Naive thymus-derived CD8-positive, alpha-beta T cell (primary cell): ENCODE measurements at regions not wholly inside any gene's neighbourhood (a gene's known extent, or its start where the extent isn't known, plus 50 kb on each side); places are given as distances from the start of the nearest gene placed in this dataset.
"Not testable (repeated sequence)": the region's sequence is repeated elsewhere in the genome, so short reads cannot be mapped to it uniquely, and the experiment has no call there.

Experiments used
- ATAC-seq, 2 donors: fragments of 150-1000 bp; cut with Tn5 transposase in 1 of 2; sonication (Bioruptor Pico), chemical (Tn5 transposase) in 1 of 2; 1 replicate in 1 of 2; 2 replicates in 1 of 2; pipeline ENCODE4 v1.10.0; 2021; ENCODE audit warnings: mild to moderate bottlenecking in 2 of 2, moderate library complexity in 2 of 2
- POLR2A ChIA-PET: fragments of 350-600 bp; sonication (Branson Sonifier 250); formaldehyde crosslinking; loops from one replicate; lab custom pipeline; 2021; ENCODE audit warnings: antibody characterized with exemption; lab: Charles Lee
- DNase-seq, 10 donors: peaks; one replicate each; pipeline versions ENCODE4 v3.0.0 to v3.0.0-alpha.2; 2020 to 2022
- H3K27ac Mint-ChIP-seq, 10 donors: one replicate each; pipeline ENCODE4 v1.8.0; 2020 to 2022; ENCODE audit warnings: mild to moderate bottlenecking in 10 of 10, mixed read lengths in 10 of 10, moderate library complexity in 4 of 10, inconsistent platforms in 1 of 10
- H3K27me3 Mint-ChIP-seq, 5 donors: one replicate each; pipeline ENCODE4 v1.8.0; 2021 to 2022; ENCODE audit warnings: mixed read lengths in 5 of 5
- H3K36me3 Mint-ChIP-seq, 3 donors: one replicate each; pipeline ENCODE4 v1.8.0; 2020 to 2022; ENCODE audit warnings: mixed read lengths in 3 of 3, mild to moderate bottlenecking in 2 of 3, inconsistent platforms in 1 of 3
- H3K4me1 Mint-ChIP-seq, 4 donors: one replicate each; pipeline ENCODE4 v1.8.0; 2021 to 2022; ENCODE audit warnings: mixed read lengths in 4 of 4
- H3K4me3 Mint-ChIP-seq, 10 donors: one replicate each; pipeline ENCODE4 v1.8.0; 2020 to 2022; ENCODE audit warnings: mild to moderate bottlenecking in 10 of 10, mixed read lengths in 10 of 10, moderate library complexity in 6 of 10, inconsistent platforms in 1 of 10
- H3K9me3 Mint-ChIP-seq, 9 donors: one replicate each; pipeline ENCODE4 v1.8.0; 2020 to 2022; ENCODE audit warnings: mixed read lengths in 9 of 9, mild to moderate bottlenecking in 3 of 9, inconsistent platforms in 1 of 9, moderate library complexity in 1 of 9

- Mint-ChIP-seq H3K27me3 (peaks cover 6 to 32% (median 11%) of the 10 kb centered on the region in 5 donors), H3K9me3 (peaks cover 0 to 9% (median 0%) of the 10 kb centered on the region in 9 donors), H3K4me1 (no peaks in the 10 kb centered on the region), H3K27ac (no peak overlapping the region), H3K36me3 (no peaks in the 10 kb centered on the region), H3K4me3 (no peak overlapping the region)
- POLR2A ChIA-PET = no interaction called here
- DNase-seq (no peak), ATAC-seq (no peak)
These were observed 204.9 kb upstream of the RASGRP1 start for GRCh38 chr15:38769492-38769891.

- POLR2A ChIA-PET, ATAC-seq, H3K36me3 Mint-ChIP-seq, H3K4me3 Mint-ChIP-seq, H3K27ac Mint-ChIP-seq, H3K4me1 Mint-ChIP-seq, DNase-seq: not testable (repeated sequence)
- peaks cover 10 to 45% (median 22%) of the 10 kb centered on the region in 5 donors for H3K27me3 Mint-ChIP-seq
- peaks cover 0 to 19% (median 9%) of the 10 kb centered on the region in 9 donors for H3K9me3 Mint-ChIP-seq
These were observed 209.5 kb upstream of the RASGRP1 start for GRCh38 chr15:38774076-38774475.

GRCh38 chr15:38781196-38781595 is 216.6 kb upstream of the RASGRP1 start:
- H3K4me3 Mint-ChIP-seq = no peak overlapping the region
- ATAC-seq (no peak), DNase-seq (no peak)
- no peak overlapping the region for H3K27ac Mint-ChIP-seq
- POLR2A ChIA-PET = no interaction called here
- peaks cover 19 to 50% (median 41%) of the 10 kb centered on the region in 5 donors for H3K27me3 Mint-ChIP-seq
- H3K4me1 Mint-ChIP-seq = no peaks in the 10 kb centered on the region
- peaks cover 0 to 3% (median 2%) of the 10 kb centered on the region in 3 donors for H3K36me3 Mint-ChIP-seq
- peaks cover 0 to 8% (median 1%) of the 10 kb centered on the region in 9 donors for H3K9me3 Mint-ChIP-seq

- H3K4me1 Mint-ChIP-seq = no peaks in the 10 kb centered on the region
- peaks cover 0 to 3% (median 2%) of the 10 kb centered on the region in 3 donors for H3K36me3 Mint-ChIP-seq
- H3K27ac Mint-ChIP-seq = no peak overlapping the region
- ATAC-seq (no peak), DNase-seq (no peak)
- POLR2A ChIA-PET = no interaction called here
- H3K4me3 Mint-ChIP-seq = no peak overlapping the region
- peaks cover 0 to 8% (median 0%) of the 10 kb centered on the region in 9 donors for H3K9me3 Mint-ChIP-seq
- H3K27me3 Mint-ChIP-seq = peaks cover 18 to 40% (median 35%) of the 10 kb centered on the region in 5 donors
These were observed 217.5 kb upstream of the RASGRP1 start for GRCh38 chr15:38782156-38782555.

GRCh38 chr15:38788918-38789317 is 224.3 kb upstream of the RASGRP1 start:
- H3K4me3 Mint-ChIP-seq = no peak overlapping the region
- H3K9me3 Mint-ChIP-seq = peaks cover 0 to 12% (median 0%) of the 10 kb centered on the region in 9 donors
- peaks cover 0 to 3% (median 0%) of the 10 kb centered on the region in 3 donors for H3K36me3 Mint-ChIP-seq
- ATAC-seq (no peak), DNase-seq (no peak)
- POLR2A ChIA-PET = no interaction called here
- no peak overlapping the region for H3K27ac Mint-ChIP-seq
- H3K4me1 Mint-ChIP-seq = no peaks in the 10 kb centered on the region
- peaks cover 0 to 8% (median 0%) of the 10 kb centered on the region in 5 donors for H3K27me3 Mint-ChIP-seq

- POLR2A ChIA-PET = no interaction called here
- peaks cover 0 to 1% (median 0%) of the 10 kb centered on the region in 3 donors for H3K36me3 Mint-ChIP-seq
- ATAC-seq (no peak), DNase-seq (no peak)
- H3K27ac Mint-ChIP-seq = no peak overlapping the region
- peaks cover 0 to 10% (median 0%) of the 10 kb centered on the region in 9 donors for H3K9me3 Mint-ChIP-seq
- peaks cover 2 to 8% (median 3%) of the 10 kb centered on the region in 5 donors for H3K27me3 Mint-ChIP-seq
- no peak overlapping the region for H3K4me3 Mint-ChIP-seq
- H3K4me1 Mint-ChIP-seq = no peaks in the 10 kb centered on the region
These were observed 225.0 kb upstream of the RASGRP1 start for GRCh38 chr15:38789566-38789965.

GRCh38 chr15:38793206-38793810 is 228.7 kb upstream of the RASGRP1 start:
- POLR2A ChIA-PET = no interaction called here
- Mint-ChIP-seq H3K27ac (no peak overlapping the region), H3K36me3 (no peaks in the 10 kb centered on the region), H3K9me3 (peaks cover 0 to 5% (median 0%) of the 10 kb centered on the region in 9 donors), H3K4me3 (no peak overlapping the region), H3K4me1 (no peaks in the 10 kb centered on the region), H3K27me3 (peaks cover 10 to 17% (median 11%) of the 10 kb centered on the region in 5 donors)
- ATAC-seq (no peak), DNase-seq (no peak)

GRCh38 chr15:38795471-38796245 is 231.0 kb upstream of the RASGRP1 start:
- ATAC-seq = no peak
- H3K27me3 Mint-ChIP-seq = peaks cover 17 to 34% (median 19%) of the 10 kb centered on the region in 5 donors
- POLR2A ChIA-PET = no interaction called here
- peaks cover 0 to 18% (median 2%) of the 10 kb centered on the region in 9 donors for H3K9me3 Mint-ChIP-seq
- no peak for DNase-seq
- no peaks in the 10 kb centered on the region for H3K4me1 Mint-ChIP-seq
- no peaks in the 10 kb centered on the region for H3K36me3 Mint-ChIP-seq
- no peak overlapping the region for H3K4me3 Mint-ChIP-seq
- no peak overlapping the region for H3K27ac Mint-ChIP-seq

- no peaks in the 10 kb centered on the region for H3K36me3 Mint-ChIP-seq
- H3K27me3 Mint-ChIP-seq = peaks cover 19 to 44% (median 23%) of the 10 kb centered on the region in 5 donors
- DNase-seq = no peak
- H3K27ac Mint-ChIP-seq = no peak overlapping the region
- H3K4me1 Mint-ChIP-seq = no peaks in the 10 kb centered on the region
- POLR2A ChIA-PET = no interaction called here
- no peak overlapping the region for H3K4me3 Mint-ChIP-seq
- peaks cover 0 to 18% (median 2%) of the 10 kb centered on the region in 9 donors for H3K9me3 Mint-ChIP-seq
- no peak for ATAC-seq
These were observed 232.0 kb upstream of the RASGRP1 start for GRCh38 chr15:38796589-38796988.

- H3K9me3 Mint-ChIP-seq = peaks cover 0 to 18% (median 2%) of the 10 kb centered on the region in 9 donors
- H3K4me1 Mint-ChIP-seq, POLR2A ChIA-PET, DNase-seq, H3K4me3 Mint-ChIP-seq, H3K36me3 Mint-ChIP-seq, H3K27ac Mint-ChIP-seq, ATAC-seq: not testable (repeated sequence)
- H3K27me3 Mint-ChIP-seq = peaks cover 23 to 53% (median 31%) of the 10 kb centered on the region in 5 donors
These were observed 232.9 kb upstream of the RASGRP1 start for GRCh38 chr15:38797506-38797905.

GRCh38 chr15:38799202-38799601 is 234.6 kb upstream of the RASGRP1 start:
- H3K4me1 Mint-ChIP-seq, H3K27ac Mint-ChIP-seq, ATAC-seq, H3K36me3 Mint-ChIP-seq, POLR2A ChIA-PET, DNase-seq, H3K4me3 Mint-ChIP-seq: not testable (repeated sequence)
- Mint-ChIP-seq H3K9me3 (peaks cover 0 to 18% (median 2%) of the 10 kb centered on the region in 9 donors), H3K27me3 (peaks cover 23 to 54% (median 38%) of the 10 kb centered on the region in 5 donors)

- no peak for ATAC-seq
- no peak for DNase-seq
- Mint-ChIP-seq H3K4me1 (no peaks in the 10 kb centered on the region), H3K36me3 (no peaks in the 10 kb centered on the region), H3K9me3 (no peaks in the 10 kb centered on the region), H3K4me3 (no peak overlapping the region), H3K27me3 (peaks cover 0 to 14% (median 5%) of the 10 kb centered on the region in 5 donors), H3K27ac (no peak overlapping the region)
- POLR2A ChIA-PET = no interaction called here
These were observed 245.0 kb upstream of the RASGRP1 start for GRCh38 chr15:38809621-38810020.

GRCh38 chr15:38810686-38811085 is 246.1 kb upstream of the RASGRP1 start:
- no peaks in the 10 kb centered on the region for H3K36me3 Mint-ChIP-seq
- no peak for DNase-seq
- POLR2A ChIA-PET = no interaction called here
- no peak overlapping the region for H3K27ac Mint-ChIP-seq
- H3K27me3 Mint-ChIP-seq = peaks cover 0 to 19% (median 5%) of the 10 kb centered on the region in 5 donors
- H3K4me1 Mint-ChIP-seq = no peaks in the 10 kb centered on the region
- H3K4me3 Mint-ChIP-seq = no peak overlapping the region
- H3K9me3 Mint-ChIP-seq = no peaks in the 10 kb centered on the region
- ATAC-seq = no peak
